ENCODE measurements at regions not wholly inside any gene's neighbourhood (a gene's known extent, or its start where the extent isn't known, plus 50 kb on each side); places are given as distances from the start of the nearest gene placed in this dataset.
"Not testable (repeated sequence)": the region's sequence is repeated elsewhere in the genome, so short reads cannot be mapped to it uniquely, and the experiment has no call there.

GRCh38 chr7:26937306-26937705, 72.9 kb upstream of the SKAP2 start:
- Histone ChIP-seq H4K20me1 (ENCODE audit: insufficient read depth, low read length) (no peaks in the 10 kb centered on the region), H3K9me2 (replicated peaks; ENCODE audit: insufficient read depth, low read length) (no peaks in the 10 kb centered on the region), H3K9ac (ENCODE audit: low read length) (no peak overlapping the region), H3K79me2 (ENCODE audit: low read length) (no peaks in the 10 kb centered on the region), H3K36me3 (replicated peaks; ENCODE audit: insufficient read depth, low read length) (no peaks in the 10 kb centered on the region), H3F3A (ENCODE audit: insufficient read depth, low read length) (no peaks in the 10 kb centered on the region), H3K27ac (ENCODE audit: low read length) (no peak overlapping the region), H3K9me3 (replicated peaks; ENCODE audit: insufficient read depth, low read length) (no peaks in the 10 kb centered on the region), H3K4me1 (ENCODE audit: low read length) (no peaks in the 10 kb centered on the region), H3K4me2 (ENCODE audit: low read depth, low read length) (no peak overlapping the region), H3K27me3 (replicated peaks; ENCODE audit: insufficient read depth, low read length) (no peaks in the 10 kb centered on the region), H3K4me3 (ENCODE audit: low read length) (no peak overlapping the region), H2AFZ (ENCODE audit: low read length) (no peak overlapping the region)
- TF ChIP-seq EZH2 (optimal IDR thresholded peaks at IDR 0.05; ENCODE audit: low read depth, low read length) (no peak), EZH2phosphoT487 (IDR thresholded peaks at IDR 0.05; ENCODE audit: low read length) (no peak), CTCF (IDR thresholded peaks at IDR 0.05; ENCODE audit: low read length) (no peak)
- no peak for DNase-seq

- not testable (repeated sequence) for H3K9me3 ChIP-seq (replicated peaks; ENCODE audit: insufficient read depth, low read length); H3K4me2 ChIP-seq (ENCODE audit: low read depth, low read length); H3K9ac ChIP-seq (ENCODE audit: low read length); H3K4me3 ChIP-seq (ENCODE audit: low read length); H3F3A ChIP-seq (ENCODE audit: insufficient read depth, low read length); H4K20me1 ChIP-seq (ENCODE audit: insufficient read depth, low read length); H3K27me3 ChIP-seq (replicated peaks; ENCODE audit: insufficient read depth, low read length); H3K79me2 ChIP-seq (ENCODE audit: low read length); H3K27ac ChIP-seq (ENCODE audit: low read length); H3K36me3 ChIP-seq (replicated peaks; ENCODE audit: insufficient read depth, low read length); H3K9me2 ChIP-seq (replicated peaks; ENCODE audit: insufficient read depth, low read length); DNase-seq; H2AFZ ChIP-seq (ENCODE audit: low read length); H3K4me1 ChIP-seq (ENCODE audit: low read length)
Measured at GRCh38 chr7:26932616-26933015, 68.2 kb upstream of the SKAP2 start.

- Histone ChIP-seq H3K27ac (ENCODE audit: low read length) (no peak overlapping the region), H3K79me2 (ENCODE audit: low read length) (no peaks in the 10 kb centered on the region), H3K4me1 (ENCODE audit: low read length) (no peaks in the 10 kb centered on the region), H2AFZ (ENCODE audit: low read length) (no peak overlapping the region), H3K4me2 (ENCODE audit: low read depth, low read length) (no peak overlapping the region), H3K9me3 (replicated peaks; ENCODE audit: insufficient read depth, low read length) (no peaks in the 10 kb centered on the region), H3K36me3 (replicated peaks; ENCODE audit: insufficient read depth, low read length) (no peaks in the 10 kb centered on the region), H3K9ac (ENCODE audit: low read length) (no peak overlapping the region), H3K9me2 (replicated peaks; ENCODE audit: insufficient read depth, low read length) (no peaks in the 10 kb centered on the region), H3K4me3 (ENCODE audit: low read length) (no peak overlapping the region), H4K20me1 (ENCODE audit: insufficient read depth, low read length) (no peaks in the 10 kb centered on the region), H3K27me3 (replicated peaks; ENCODE audit: insufficient read depth, low read length) (no peaks in the 10 kb centered on the region), H3F3A (ENCODE audit: insufficient read depth, low read length) (no peaks in the 10 kb centered on the region)
- TF ChIP-seq EZH2 (optimal IDR thresholded peaks at IDR 0.05; ENCODE audit: low read depth, low read length), result no peak
- no peak for TF ChIP-seq CTCF (IDR thresholded peaks at IDR 0.05; ENCODE audit: low read length)
- no peak for TF ChIP-seq EZH2phosphoT487 (IDR thresholded peaks at IDR 0.05; ENCODE audit: low read length)
- no peak for DNase-seq
Measured at GRCh38 chr7:26930845-26931244, 66.5 kb upstream of the SKAP2 start.

- H3K36me3 ChIP-seq (replicated peaks; ENCODE audit: insufficient read depth, low read length), result no peaks in the 10 kb centered on the region
- H4K20me1 ChIP-seq (ENCODE audit: insufficient read depth, low read length), result no peaks in the 10 kb centered on the region
- H3K4me3 ChIP-seq (ENCODE audit: low read length), result no peak overlapping the region
- H3F3A ChIP-seq (ENCODE audit: insufficient read depth, low read length), result no peaks in the 10 kb centered on the region
- no peak overlapping the region for H3K27ac ChIP-seq (ENCODE audit: low read length)
- H3K9me3 ChIP-seq (replicated peaks; ENCODE audit: insufficient read depth, low read length), result no peaks in the 10 kb centered on the region
- DNase-seq, result peak; percentile 1
- H3K4me1 ChIP-seq (ENCODE audit: low read length), result no peaks in the 10 kb centered on the region
- no peak overlapping the region for H3K9ac ChIP-seq (ENCODE audit: low read length)
- no peak overlapping the region for H2AFZ ChIP-seq (ENCODE audit: low read length)
- TF ChIP-seq CTCF (IDR thresholded peaks at IDR 0.05; ENCODE audit: low read length) (no peak), EZH2phosphoT487 (IDR thresholded peaks at IDR 0.05; ENCODE audit: low read length) (no peak), EZH2 (optimal IDR thresholded peaks at IDR 0.05; ENCODE audit: low read depth, low read length) (no peak)
- H3K4me2 ChIP-seq (ENCODE audit: low read depth, low read length), result no peak overlapping the region
- no peaks in the 10 kb centered on the region for H3K9me2 ChIP-seq (replicated peaks; ENCODE audit: insufficient read depth, low read length)
- H3K79me2 ChIP-seq (ENCODE audit: low read length), result no peaks in the 10 kb centered on the region
- H3K27me3 ChIP-seq (replicated peaks; ENCODE audit: insufficient read depth, low read length), result no peaks in the 10 kb centered on the region
Measured at GRCh38 chr7:26930201-26930600, 65.8 kb upstream of the SKAP2 start.
